HG03439 (cell line): ENCODE measurements at regions not wholly inside any gene's neighbourhood (a gene's known extent, or its start where the extent isn't known, plus 50 kb on each side); places are given as distances from the start of the nearest gene placed in this dataset.

Source experiments
- ATAC-seq: cut with Tn5 transposase; IDR thresholded peaks from one replicate; pipeline ENCODE4 v1.9.1; 2021; ENCODE audit warnings: mild to moderate bottlenecking, moderate library complexity; ENCODE audit not compliant: unreplicated experiment

DNA sequence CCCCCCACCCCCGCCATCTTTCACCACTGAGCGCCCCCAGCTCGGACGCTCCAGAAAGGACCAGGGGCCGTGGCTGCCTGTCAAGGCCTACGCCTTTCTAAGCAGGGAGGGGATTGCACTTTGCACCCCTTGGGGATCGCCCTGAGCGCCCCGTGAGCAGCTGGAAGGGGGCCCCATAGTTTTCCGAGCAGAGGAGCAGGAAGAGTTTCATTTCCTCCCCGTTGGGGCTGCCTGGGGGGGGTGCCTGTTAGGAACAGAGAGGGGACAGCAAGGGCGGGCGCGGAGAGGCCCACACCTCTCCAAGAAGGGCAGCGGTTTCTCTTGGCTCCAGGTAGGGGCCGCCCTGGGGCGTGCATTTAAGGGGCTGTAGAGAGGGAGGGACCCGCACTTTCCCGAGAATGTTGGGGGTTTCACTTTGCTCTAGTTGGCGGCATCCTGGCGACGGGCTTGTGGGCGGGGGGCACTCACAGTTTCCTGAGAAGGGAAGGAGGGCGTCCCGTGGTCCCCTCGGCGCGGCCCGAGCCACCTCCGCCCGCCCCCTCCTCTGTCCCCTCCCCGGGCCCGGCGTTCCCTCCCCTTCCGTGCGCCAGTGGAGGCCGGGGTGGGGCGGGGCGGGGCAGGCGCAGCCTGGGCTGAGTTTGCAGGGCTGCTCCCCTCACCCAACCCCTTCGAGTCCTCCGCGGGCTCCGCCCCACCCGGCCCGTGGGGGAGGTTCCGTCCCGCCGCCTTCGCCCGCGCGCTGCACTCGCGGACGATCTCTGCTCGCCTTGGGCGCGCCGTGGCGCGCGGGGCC lies 82.3 kb upstream of the CD99 start:
- peak; percentile 94 for ATAC-seq

DNA sequence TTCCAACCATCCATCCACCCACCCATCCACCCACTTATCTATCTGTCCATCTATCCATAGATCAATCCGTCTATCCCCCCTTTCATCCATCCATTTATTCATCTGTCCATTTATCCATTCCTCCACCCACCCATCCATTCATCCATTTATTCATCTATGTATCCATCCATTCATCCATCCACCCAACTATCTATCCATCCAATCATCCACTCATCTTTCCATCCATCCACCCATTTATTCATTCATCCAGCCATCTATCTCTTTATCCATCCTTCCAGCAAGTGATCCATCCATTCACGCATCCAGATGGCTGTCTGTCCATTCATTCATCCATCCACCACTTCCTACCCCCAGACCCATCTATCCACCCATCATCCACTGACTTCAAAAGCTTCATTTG lies 84.0 kb upstream of the CD99 start:
- no peak for ATAC-seq

DNA sequence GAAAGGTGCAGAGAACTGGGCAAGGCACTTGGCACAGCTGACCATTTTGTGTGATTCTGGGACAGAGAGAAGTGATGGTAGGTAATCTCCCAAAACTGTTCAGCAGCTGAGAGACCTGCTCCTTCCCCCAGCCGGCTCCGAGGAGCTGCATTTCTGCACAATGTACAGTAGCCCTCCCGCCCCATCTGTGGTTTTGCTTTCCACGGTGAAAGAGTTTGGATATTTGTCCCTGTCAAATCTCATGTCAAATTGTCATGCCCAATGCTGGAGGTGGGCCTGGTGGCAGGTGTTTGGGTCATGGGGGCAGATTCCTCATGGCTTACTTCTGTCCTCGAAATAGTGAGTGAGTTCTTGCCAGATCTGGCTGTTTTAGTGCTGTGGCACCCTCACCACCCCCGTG lies 90.5 kb upstream of the CD99 start:
- ATAC-seq = no peak

DNA sequence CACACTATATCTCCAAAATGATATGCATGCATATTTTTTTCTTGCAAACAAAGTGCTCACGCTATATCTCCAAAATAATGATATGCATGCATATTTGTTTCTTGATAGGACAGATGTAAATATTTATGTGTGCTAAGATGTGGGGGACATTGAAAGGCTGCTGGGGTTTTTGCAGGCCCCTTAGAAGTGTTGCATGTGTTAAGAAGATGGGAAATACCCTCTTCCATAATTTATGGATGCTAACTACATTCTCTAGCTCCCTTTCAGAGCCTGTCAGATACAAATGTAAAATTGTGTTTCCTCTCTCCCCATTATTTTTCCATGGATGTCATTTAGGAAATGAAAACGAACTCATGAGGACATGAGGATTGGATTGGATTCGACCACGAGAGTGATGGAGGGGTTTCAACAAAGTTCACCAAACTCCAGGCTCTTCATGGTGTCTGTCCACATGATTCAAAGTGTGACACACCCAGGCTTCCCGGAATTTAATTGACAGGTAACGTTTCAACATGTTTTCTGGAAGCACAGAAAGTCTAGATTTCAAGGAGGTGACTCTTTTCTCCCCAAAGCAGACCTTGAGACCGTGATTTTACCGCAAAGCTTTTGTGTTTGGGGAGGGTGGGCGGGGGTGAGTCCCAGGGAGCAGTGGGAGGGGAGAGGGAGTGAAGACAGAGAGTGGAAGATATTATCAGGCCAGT lies 94.4 kb upstream of the CD99 start:
- ATAC-seq = no peak

DNA sequence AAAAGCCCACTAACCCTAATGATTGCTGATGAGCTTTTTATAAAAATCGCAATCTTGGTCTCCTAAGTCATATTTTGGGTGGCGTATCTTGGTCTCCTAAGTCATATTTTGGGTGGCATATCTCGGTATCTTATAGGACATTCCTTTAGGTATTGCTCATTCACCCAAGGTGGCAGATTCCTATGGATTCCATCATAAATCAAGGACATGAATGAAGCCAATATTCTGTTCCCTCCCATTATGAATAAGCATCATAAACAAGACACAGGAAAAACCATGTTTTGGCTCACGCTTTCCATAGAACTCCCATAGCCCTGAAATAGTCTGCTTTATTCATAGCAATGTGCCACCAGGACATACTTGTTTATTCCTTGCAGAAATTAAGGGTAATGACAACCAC lies 95.0 kb upstream of the CD99 start:
- ATAC-seq = no peak

DNA sequence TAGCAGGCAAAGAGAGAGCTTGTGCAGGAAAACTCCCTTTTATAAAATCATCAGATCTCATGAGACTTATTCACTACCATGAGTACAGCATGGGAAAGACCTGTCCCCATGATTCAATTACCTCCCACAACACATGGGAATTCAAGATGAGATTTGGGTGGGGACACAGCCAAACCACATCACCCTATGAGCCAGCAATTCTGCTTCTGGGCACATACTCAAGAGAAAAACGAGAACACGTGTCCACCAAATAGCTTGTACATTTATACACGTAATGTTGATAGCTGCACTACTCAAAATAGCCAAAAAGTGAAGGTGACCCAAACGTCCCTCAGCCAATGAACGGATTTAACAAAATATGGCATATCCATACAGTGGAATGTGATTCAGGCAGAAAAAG lies 94.5 kb upstream of the DHRSX start:
- ATAC-seq = no peak

DNA sequence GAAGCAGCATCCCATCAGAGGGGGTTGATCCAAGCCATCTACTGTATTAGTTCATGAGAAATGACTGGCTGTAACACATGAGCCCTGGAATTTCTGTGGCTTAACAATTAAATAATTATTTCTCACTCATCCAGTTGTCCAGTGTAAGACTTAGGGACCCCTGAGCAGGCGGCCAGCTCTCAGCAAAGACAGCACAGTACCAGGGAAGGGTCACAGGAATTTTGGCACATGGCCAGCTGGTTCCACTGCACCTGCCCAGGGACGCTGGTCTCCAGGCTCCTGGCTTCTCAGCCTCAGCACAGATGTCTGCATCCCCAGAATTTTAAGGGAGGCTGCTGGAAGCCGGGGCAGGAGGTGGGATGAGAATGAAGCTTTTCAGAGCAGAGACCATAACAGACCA lies 93.7 kb upstream of the DHRSX start:
- ATAC-seq = no peak

DNA sequence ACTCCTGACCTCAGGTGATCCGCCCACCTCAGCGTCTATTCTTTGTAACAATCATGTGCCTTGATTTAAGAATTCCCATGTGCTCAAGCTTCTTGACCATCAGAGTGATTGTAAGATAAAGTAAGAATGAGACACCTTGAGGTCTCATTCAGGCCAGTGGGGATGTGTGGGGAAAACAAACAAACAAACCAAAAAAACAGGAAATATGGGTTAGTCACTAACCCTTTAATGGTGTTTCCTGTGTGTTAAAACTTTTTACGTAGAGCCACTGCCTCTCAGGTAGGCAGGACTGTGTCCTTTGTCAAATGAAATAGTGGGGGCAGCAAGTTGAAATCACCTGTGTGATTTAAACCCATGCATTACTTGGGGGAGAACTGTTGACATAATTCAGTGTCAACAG lies 91.5 kb upstream of the DHRSX start:
- ATAC-seq = no peak

DNA sequence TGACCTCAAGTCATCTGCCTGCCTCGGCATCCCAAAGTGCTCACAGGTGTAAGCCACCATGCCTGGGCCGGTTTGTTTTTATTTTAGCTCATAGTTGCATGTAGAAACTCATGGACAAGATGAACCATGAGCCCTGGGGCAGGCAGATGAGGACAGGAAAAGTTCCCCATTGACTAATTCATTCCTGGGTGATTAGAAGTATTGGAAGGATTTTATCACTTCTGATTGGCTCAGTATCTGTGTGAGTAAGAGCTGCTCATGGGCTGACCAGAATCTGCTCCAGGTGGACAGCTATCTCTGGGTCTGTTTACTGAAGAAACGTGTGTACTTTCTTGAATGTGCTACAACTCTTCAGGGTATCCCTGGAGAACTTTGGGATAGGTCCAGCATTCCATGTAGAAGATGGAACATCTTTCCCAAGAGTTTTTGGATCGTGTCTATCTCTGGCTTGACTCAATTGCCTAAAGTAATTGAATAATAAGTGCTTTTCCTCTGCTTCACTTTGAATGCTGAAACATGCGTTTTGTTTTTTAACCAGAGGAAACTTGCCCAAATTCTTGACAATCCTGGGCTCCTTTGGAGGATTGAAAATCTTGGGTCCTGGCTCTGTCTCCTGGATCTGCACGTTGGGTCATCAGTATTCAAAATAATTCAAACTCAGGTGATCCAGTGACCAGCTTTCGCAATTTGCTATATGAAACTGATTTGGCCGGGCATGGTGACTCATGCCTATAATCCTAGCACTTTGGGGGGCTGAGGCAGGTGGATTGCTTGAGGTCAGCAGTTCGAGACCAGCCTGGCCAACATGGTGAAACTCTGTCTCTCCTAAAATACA lies 88.6 kb upstream of the DHRSX start:
- no peak for ATAC-seq

DNA sequence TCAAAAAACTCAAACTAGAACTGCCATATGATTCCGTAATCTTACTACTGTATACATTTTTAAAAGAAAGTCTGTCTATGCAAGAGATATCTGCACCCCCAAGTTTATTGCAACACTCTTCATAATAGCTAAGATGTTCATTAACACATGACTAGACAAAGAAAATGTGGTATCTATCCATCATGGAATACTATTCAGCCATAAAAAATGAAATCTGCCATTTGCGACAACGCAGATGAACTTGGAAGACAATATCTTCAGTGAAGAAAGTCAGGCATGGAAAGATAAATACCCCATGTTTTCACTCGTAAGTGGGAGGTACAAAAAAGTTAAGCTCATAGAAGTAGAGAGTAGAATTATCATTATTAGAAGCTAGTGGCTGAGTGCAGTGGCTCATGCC lies 87.3 kb upstream of the DHRSX start:
- ATAC-seq = no peak

DNA sequence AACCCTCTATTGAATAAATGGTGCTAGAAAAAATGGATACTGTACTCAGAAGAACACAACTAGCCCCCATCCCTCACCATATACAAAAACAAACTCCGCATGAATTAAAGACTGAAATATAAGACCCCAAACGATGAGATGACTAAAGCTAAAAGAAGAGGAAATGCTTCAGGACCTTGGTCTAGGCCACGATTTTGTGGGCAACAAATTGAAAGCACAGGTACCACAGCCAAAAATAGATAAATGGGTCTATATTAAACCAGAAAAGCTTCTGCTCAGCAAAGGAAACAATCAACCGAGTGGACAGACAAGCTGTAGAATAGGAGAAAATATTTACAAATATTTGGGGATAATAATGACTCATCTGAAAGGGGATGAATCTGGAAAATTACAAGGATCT lies 86.4 kb upstream of the DHRSX start:
- ATAC-seq = no peak

DNA sequence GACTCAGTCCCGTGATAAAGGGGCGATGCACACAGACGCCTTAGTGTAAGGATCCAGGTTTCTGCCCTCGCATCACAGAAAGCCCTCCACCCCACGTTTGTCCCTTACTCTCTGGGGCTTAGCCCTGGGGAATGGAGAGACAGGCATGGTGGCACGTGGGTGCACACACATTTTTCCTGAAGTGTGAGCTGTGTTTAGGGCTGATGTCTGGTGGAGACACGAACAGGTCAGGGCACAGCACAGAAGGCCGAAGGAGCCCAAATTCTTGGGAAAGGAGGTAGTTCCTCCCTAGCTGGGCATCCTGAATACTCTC lies 84.3 kb upstream of the DHRSX start:
- no peak for ATAC-seq

DNA sequence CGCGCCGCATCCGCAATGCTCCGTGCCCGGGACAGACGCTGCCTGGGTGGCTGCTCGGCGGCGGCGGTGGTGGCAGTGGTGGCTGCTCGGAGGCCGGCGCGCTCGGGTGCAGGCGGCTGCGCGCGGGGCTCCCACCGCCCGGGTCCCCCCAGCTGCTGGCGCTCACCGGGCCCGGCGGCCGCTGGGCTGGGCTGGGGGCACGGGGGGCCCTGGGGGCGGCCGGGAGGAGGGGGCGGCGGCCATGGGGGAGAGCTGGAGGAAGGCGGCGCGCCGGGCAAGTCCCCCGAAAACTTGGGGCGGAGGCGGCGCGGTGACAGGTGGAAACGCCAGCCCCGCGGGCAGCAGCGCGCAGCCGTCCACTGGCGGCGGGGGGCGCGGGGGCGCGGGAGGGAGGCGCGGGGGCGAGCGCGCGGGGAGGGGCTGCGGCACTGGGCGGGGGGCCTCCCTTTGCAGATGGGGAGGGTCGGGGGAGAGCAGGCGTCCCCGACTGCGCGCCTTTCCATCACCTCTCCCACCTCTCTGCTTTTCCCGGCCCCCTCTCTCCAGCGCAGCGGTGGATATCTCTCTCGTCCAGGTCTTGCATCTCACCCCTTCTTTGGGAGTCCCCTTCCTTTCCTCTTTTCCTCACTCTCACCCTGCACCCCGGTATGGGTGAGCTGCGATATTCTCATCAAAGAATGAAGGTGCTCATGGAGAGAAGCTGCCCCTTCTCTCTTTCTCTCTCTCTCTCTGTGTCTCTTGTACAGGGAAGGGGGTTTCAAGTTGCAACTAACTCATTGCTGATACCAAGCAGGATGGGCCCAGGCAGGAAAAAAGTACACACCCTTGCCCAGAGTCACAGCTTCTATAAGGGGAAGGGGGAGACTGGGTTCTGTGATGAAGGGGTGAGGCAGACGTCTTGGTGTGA lies 83.7 kb upstream of the DHRSX start:
- ATAC-seq = no peak

DNA sequence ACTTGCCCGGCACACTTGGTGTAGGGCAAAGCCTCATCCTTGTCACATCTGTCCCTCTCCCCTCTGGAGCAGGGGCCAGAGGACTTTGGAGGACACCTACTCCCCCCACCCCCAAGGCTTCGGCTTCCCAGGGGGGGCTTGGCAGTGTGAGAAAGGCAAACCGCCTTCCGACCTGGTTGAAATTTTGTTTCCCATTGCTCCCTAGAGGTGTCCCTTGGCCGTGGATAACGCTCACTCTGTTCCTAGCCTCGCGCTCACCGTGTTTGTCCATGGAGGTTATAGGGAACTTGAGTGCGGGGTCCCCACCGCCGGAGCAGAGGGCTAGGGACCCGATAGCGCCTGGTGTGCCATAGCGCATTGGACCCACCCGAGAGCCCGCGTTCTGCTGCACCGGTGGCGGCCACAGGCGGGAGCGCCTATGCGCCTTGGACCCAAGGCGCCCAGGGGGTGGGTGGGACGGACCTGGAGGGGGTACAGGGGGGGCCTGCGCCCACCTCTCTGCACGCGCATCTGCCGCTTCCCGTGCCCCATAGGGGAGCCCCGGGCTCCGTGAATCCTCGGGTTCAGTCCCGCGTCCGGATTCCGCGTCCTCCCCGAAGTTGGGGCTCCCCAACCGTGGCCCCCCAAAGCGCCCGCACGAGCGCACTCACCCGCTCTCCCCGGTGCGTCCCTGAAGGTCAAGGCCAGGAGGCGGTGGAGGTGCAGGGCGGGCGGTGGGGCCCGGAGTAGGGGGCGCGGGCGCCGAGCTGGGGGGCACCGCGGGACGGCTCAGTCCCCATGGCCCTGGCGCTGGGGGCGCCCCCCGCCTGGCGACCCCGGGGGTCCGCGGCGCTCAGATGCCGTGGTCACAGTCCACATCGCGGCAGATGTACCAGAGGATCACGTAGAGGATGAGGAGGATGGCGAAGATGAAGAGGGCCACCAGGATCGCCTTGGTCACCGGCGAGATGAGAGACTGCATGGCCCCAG lies 82.7 kb upstream of the DHRSX start:
- ATAC-seq = no peak

DNA sequence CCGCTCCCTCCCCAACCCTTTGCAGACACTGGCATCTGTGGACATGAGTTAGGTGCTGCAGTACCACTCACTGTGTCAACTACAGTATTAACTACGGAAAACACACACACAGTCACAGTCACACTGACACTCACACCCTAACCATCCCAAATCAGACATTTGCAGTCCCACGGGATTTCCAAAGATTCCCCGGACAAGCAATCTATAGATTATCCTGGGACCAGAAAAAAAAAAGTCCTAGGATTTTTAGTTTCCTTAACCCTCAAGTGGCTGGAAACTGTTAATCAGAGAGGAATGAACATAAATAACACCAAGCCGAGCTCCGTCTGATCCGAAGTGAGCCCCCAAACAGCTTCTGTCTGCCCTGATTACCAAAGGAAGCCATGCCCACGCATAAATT lies 81.9 kb upstream of the DHRSX start:
- ATAC-seq = no peak

DNA sequence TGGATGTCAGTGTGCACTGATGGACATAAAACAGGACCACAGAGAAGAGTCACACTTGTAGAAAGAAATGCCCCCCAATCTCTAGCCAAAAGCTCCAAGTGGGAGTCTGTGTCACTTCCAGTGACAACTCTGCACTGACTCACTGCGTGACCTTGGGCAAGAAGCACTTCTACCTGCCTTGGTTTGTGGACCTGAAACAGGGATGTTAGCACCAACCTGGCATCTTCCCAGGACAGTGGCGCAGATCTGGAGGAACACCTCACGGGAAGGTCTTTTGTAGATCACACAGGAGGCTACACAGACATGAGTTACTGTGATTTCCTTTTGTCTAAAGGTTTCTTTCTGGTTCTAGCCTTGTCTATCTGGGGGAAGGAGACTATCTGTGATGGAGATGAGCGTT lies 80.5 kb upstream of the DHRSX start:
- ATAC-seq = no peak

DNA sequence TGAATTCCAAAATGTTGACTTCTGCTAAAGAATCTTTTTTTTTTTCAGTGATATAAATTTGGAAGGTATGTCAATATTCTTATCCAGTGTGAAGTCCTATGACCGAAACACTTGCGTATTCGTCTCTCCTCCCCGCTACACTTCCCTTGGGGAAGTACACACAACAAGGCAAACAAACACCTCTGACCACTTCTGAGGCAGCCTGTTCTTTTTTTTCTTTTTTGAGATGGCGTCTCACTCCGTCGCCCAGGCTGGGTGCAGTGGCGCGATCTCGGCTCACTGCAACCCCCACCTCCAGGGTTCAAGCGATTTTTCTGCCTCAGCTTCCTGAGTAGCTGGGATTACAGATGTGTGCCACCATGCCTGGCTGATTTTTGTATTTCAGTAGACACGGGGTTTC lies 78.1 kb upstream of the DHRSX start:
- ATAC-seq = no peak

DNA sequence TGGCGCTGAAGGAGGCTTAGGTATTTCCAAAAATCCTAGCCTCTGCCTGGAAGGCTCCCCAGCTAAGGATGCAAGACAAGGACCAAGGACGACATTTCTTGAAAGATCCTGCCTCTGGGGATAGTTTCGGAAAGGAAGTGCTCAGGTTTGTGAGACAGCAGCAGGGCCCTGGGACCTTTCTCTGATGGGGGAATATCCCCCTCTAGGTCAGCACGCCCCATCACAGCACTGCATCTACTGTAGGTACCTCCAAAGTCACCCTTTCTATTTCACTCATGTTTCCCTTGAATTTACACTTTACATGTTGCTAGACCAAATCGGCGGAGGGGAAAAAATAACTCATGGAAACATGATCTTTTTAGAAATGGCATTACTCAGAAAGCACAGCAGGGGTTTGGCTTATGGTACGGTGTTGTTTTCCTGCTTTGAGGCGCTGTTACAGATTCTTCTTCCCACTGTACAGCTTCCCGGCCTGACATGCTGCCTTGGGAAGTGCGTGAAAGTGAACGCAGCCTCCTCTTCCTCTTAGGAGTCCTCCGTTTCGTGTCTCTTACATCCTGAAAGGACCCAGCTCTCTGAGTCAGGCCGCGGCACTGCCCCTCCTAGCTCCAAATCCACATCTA lies 77.2 kb upstream of the DHRSX start:
- no peak for ATAC-seq

DNA sequence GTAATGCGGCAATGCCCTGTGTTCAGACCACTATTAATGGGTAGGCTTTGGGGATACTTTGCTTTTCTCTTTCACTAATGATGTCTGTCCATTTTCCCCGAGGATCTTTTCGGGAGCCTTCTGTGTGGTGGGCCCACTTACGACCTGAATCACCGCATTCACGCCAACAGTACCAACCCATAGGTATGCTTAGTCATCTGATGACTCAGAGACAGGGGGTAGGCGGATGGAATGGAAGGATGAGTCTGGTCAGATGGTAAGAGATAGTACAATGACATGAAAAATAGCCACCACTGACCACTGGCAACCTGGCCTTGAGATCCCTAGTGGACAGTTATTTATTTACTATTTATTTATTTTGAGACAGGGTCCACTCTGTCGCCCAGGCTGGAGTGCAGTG lies 76.0 kb upstream of the DHRSX start:
- no peak for ATAC-seq
